GM23338 (cell line): ENCODE measurements at regions not wholly inside any gene's neighbourhood (a gene's known extent, or its start where the extent isn't known, plus 50 kb on each side); places are given as distances from the start of the nearest gene placed in this dataset.

Source experiments
- CREB1 ChIP-seq: fragments of 250-450 bp; sonication (Bioruptor Pico); IDR thresholded peaks from 2 replicates; pipeline ENCODE4 v1.5.0; 2020; ENCODE audit warnings: low read depth, mild to moderate bottlenecking, moderate library complexity
- CTCF ChIP-seq, 2 experiments: fragments of 200-600 bp in 1 of 2; sonication (generic) in 1 of 2; conservative IDR thresholded peaks; 2 replicates each; pipeline versions ENCODE4 v1.5.1 to v1.6.1; 2016 to 2017; ENCODE audit warnings: antibody characterized with exemption in 2 of 2, low read depth in 2 of 2, mild to moderate bottlenecking in 2 of 2, moderate library complexity in 1 of 2
- EZH2 ChIP-seq: fragments of 200-600 bp; sonication (generic); IDR thresholded peaks from one replicate; pipeline ENCODE4 v1.8.0; 2017; ENCODE audit warnings: antibody characterized with exemption, mild to moderate bottlenecking, low read depth; ENCODE audit not compliant: unreplicated experiment
- EZH2phosphoT487 ChIP-seq: fragments of 200-600 bp; sonication (generic); IDR thresholded peaks from one replicate; pipeline ENCODE4 v1.8.1; 2018; ENCODE audit warnings: antibody characterized with exemption; ENCODE audit not compliant: unreplicated experiment
- POLR2AphosphoS5 ChIP-seq: IDR thresholded peaks from 2 replicates; pipeline ENCODE4 v1.6.1; 2016; ENCODE audit warnings: antibody characterized with exemption, low read depth
- REST ChIP-seq: IDR thresholded peaks from one replicate; pipeline ENCODE4 v1.6.1; 2018; ENCODE audit warnings: antibody characterized with exemption; ENCODE audit not compliant: unreplicated experiment
- STAT1 ChIP-seq: IDR thresholded peaks from one replicate; pipeline ENCODE4 v1.6.1; 2016; ENCODE audit warnings: antibody characterized with exemption; ENCODE audit not compliant: unreplicated experiment

GRCh38 chr5:174315471-174315870 is 270.0 kb downstream of the NSG2 start:
- TF ChIP-seq CTCF (conservative IDR thresholded peaks at IDR 0.05; ENCODE audit: low read depth in 2 of 2) (no peak), STAT1 (no peak), CREB1 (no peak), POLR2AphosphoS5 (no peak), EZH2phosphoT487 (no peak), EZH2 (no peak), REST (no peak)
